SKM-1 (cell line): ENCODE measurements at regions not wholly inside any gene's neighbourhood (a gene's known extent, or its start where the extent isn't known, plus 50 kb on each side); places are given as distances from the start of the nearest gene placed in this dataset.
A peak's percentile ranks its signal among the peaks of the same experiment; 100 is the strongest.
"Not testable (repeated sequence)": the region's sequence is repeated elsewhere in the genome, so short reads cannot be mapped to it uniquely, and the experiment has no call there.

Source experiments
- DNase-seq: peaks from one replicate; lab custom pipeline; 2025; ENCODE audit not compliant: unreplicated experiment; lab: John Stamatoyannopoulos, UW

DNA sequence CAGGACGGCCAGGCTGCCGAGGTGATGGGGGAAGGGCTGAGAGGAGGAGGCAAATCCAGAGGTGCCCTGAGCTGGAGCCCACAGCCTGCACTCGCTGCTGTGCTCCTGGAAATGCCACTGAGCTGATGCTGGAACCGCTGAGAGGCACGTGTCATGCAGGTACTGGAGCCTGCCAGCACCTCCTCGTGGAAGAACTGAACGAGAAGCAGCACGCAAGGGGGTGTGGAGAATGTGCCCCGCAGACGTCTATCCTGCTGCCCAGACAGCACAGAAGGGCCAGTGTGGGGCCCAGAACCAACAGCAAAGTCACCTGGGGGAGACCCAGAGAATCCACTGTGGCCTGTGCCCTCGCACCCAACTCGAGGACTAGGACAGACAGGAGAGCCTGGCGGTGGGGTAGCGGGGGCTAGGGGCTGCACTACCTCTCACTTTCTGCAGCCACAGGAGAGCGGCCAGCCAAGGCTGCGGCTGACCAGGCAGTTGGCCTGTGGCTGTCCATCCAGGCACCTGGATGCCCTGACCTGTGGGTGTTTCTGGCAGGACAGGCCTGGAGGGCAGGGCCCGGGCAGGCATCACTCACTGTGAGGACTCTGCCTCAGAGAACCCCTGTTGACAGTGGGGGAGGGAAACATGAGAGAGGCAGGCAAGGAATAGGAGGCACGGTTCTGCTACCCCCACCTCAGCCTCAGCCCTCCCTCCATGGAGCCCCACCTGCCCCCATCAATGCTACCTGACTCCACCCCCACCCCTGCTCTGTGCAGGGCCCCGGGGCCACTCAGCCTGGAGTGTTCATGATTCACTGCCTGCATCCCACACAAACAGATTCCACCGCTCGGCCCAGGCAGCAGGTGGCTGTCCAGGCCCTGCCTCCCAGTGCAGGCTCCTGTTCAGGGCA, 213.1 kb downstream of the TBC1D2B start:
- no peak for DNase-seq

DNA sequence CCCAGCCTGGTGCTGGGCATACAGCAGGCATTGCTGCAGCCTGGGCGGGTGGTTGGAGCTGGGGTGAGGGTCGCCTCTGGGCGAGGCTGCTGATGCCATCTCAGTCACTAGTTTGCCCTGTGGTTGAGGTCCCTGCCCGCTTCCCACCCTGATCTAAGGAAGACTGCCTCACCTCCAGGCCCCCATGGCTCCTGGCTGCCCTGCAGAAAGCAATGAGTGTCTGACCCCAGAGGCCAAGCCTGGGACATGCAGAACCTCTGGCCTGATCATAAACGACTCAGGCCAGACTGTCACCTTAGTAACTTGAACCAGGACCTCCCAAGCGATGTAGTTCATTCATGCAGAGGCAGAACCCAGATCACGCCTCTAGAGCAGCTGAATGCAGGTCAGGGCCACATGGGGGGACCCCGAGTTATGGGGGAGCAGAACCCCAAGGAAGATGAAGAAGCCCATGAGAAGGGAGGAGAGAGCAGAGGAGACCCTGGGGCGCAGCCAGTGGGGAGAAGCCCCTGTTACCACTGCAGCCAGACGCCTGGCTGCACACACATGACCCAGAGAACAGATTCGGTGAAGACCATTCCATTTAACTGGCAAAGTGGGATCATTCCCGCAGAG, 213.9 kb downstream of the TBC1D2B start:
- no peak for DNase-seq

DNA sequence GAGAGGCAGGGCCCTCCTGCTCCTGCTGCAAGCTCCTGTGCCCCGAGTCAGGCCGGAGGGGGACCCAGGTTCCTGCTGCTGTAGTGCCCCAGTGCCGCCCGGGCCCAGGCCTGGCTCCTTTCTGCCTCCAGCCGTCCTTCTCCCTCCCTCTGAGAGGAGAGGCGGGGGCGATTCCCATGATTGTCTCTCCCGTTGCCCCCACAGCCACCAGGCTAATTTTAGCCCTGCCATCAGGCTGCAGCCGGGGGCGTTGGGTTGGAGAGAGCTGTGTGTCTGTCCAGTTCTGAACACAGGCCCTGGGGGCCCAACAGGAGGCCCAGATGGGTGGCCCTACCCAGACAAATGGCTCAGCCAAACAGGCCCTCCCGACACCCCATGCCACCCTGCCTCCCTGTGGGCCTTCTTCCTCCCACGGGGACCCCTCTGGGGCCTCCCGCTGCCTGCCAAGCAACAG, 214.8 kb downstream of the TBC1D2B start:
- DNase-seq = no peak

- DNase-seq = not testable (repeated sequence)
Measured at GRCh38 chr15:77861997-77862635, 215.4 kb downstream of the TBC1D2B start.

GRCh38 chr15:77860071-77860691, 217.3 kb downstream of the TBC1D2B start:
- DNase-seq = no peak

- DNase-seq = no peak
Measured at GRCh38 chr15:77859491-77860060, 217.9 kb downstream of the TBC1D2B start.

DNA sequence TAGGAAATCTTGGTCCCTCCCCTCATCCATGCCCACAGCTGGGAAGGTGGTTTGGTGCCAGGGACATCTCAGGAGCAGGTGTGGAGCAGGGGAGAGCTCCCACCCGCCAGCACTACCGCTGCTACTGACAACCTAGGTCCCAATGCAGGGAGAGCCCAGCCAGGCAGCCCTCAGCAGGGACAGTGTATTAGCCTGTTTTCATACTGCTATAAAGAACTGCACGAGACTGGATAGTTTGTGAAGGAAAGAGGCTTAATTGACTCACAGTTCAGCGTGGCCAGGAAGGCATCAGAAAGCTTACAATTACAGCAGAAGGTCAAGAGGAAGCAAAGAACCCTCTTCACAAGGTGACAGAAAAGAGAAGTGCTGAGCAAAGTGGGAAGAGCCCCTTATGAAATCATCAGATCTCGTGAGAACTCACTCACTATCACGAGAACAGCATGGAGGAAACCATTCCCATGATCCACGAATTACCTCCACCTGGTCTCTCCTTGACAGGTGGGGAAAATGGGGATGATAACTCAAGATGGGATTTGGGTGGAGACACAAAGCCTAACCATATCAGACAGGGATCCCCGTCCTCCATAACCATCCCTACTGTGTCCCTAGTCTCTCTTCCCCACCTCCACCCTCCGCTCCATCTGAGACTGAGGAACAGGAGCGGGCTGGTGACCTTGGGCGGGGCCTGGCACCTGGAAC, 218.6 kb downstream of the TBC1D2B start:
- DNase-seq = peak; percentile 80

- no peak for DNase-seq
Measured at GRCh38 chr15:77857419-77857818, 220.1 kb downstream of the TBC1D2B start.

- DNase-seq = no peak
Measured at GRCh38 chr15:77856705-77857346, 220.7 kb downstream of the TBC1D2B start.

DNA sequence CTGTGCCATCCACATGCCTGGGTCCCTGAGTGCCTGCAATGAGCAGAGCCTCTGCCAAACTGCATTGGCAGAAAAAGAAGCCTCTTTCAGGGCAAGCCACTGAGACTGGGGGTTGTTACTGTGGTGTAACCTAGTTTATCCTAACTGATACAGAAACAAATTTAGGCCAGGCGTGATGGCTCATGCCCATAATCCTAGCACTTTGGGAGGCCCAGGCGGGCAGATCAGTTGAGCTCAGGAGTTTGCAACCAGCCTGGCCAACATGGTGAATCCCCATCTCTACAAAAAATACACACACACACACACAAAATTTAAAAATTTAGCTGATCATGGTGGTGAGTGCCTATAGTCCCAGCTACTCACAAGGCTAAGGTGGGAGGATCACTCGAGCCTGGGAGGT, 221.6 kb downstream of the TBC1D2B start:
- no peak for DNase-seq

GRCh38 chr15:77854980-77855379, 222.3 kb upstream of the LINGO1 start:
- DNase-seq = no peak

GRCh38 chr15:77853910-77854309, 221.2 kb upstream of the LINGO1 start:
- no peak for DNase-seq

- DNase-seq = no peak
Measured at GRCh38 chr15:77853008-77853328, 220.3 kb upstream of the LINGO1 start.

GRCh38 chr15:77852241-77853007, 219.7 kb upstream of the LINGO1 start:
- DNase-seq = no peak

GRCh38 chr15:77851691-77852090, 219.0 kb upstream of the LINGO1 start:
- no peak for DNase-seq

- no peak for DNase-seq
Measured at GRCh38 chr15:77851086-77851485, 218.4 kb upstream of the LINGO1 start.

- DNase-seq = no peak
Measured at GRCh38 chr15:77846986-77847385, 214.3 kb upstream of the LINGO1 start.

DNA sequence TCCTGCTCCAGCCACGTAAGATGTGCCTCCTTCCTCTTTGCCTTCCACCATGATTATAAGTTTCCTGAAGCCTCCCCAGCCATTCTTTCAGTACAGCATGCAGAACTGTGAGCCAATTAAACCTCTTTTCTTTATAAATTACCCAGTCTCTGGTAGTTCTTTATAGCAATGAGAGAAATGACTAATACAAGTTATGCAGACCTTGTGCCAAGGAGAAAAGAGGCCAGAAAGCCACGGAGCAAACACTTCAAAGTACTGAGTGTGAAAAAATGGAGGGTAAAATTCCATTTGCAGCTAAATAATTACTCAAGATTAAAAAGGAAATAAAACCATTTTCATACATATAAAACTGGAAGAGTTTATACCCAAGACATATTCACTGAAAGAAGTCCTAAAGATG, 213.6 kb upstream of the LINGO1 start:
- DNase-seq = no peak

DNA sequence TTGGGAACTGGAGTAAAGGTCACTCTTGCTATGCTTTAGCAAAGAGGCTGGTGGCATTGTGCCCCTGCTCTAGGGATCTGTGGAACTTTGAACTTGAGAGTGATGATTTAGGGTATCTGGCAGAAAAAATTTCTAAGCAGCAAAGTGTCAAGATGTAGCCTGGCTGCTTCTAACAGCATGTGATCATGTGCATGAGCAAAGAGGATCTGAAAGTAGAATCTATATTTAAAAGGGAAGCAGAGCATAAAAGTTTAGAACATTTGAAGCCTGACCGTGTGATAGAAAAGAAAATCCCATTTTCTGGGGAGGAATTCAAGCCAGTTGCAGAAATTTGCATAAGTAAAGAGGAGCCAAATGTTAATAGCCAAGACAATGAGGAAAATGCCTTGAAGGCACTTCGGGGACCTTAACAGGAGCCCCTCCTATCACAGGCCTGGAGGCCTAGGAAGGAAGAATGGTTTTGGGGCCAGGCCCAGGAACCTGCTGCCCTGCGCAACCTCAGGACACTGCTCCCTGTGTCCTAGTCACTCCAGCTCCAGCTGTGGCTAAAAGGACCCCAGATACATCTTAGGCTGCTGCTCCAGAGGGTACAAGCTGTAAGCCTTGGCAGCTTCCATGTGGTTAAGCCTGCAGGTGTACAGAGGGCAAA, 212.2 kb upstream of the LINGO1 start:
- no peak for DNase-seq
